Stimulated activated CD4-positive, alpha-beta T cell treated with anti-CD3 and anti-CD28 coated beads, Interleukin-2, amount 100 ng/mL, for 24 hours (primary cell): ENCODE measurements at regions not wholly inside any gene's neighbourhood (a gene's known extent, or its start where the extent isn't known, plus 50 kb on each side); places are given as distances from the start of the nearest gene placed in this dataset.
"Not testable (repeated sequence)": the region's sequence is repeated elsewhere in the genome, so short reads cannot be mapped to it uniquely, and the experiment has no call there.

Source experiments
- DNase-seq, 2 donors: peaks; one replicate each; pipeline ENCODE4 v3.0.0-alpha.2; 2020

GRCh38 chr1:187641463-187641862, 812.7 kb downstream of the PLA2G4A start:
- DNase-seq, result no peak

- no peak for DNase-seq
These were observed 813.2 kb downstream of the PLA2G4A start for GRCh38 chr1:187641907-187642306.

DNA sequence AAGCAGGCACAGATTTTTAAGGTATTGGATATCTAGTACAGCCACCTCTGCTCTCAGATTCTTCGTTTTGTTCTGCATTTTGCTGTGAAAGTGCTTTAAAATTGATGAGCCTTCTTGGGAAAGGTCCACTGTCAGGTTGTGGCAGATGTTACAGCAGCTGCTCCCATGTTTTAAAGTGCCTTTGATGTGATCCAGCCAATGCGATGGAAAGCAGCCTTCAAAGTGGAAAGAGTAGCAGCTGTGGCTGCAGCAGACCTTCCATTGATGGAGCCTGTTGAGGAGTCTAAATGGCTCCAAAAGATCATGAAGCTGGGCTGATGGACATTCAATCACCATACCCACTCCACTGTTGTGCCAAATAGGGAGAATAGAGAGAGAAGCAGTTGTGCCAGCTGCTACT, 816.9 kb downstream of the PLA2G4A start:
- DNase-seq, result no peak

DNA sequence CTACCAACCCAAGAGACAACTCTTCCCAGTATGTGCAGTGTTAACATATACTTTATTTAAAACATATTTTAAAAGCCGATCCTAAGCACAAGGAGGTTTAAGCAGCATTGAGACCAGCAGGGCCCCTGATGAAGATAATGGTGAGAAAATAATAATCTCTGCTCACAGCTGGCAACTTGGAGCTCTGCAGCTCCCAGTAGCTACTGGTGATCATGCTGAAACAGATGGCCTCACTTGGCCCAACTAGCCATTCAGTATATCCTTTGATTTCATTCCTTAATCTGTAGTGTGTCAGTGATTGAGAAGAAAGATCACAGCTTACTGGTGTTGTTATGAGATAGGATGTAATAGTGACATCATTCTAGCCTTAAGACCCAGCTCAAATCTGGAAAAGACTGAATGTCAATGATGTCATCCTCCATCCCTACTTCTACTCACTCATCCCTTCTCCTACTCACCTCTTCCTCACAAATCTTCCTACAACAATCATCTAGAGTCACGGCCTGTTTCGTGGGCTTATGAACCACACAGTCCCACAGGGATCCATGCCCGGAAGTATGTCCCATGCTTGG, 817.9 kb downstream of the PLA2G4A start:
- no peak for DNase-seq

DNA sequence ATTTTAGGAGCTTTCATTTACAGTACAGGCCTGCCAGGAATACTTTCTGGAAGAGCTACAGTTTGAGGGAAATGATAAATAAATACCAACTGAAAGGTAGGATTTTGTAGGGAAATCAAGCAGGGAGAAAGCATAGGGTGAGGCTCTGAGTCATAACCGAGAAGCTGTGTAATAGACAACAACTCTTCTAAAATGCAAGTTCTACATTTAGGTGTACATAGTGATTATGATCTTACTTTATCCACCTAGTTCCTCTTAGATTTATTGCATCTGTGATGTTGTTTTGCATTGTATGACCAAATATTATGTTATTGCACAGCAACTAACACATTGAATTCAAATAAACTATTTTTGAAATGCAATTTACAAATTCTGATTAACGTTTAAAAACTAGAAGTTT, 819.3 kb downstream of the PLA2G4A start:
- DNase-seq, result no peak

- DNase-seq, result no peak
These were observed 825.9 kb downstream of the PLA2G4A start for GRCh38 chr1:187654635-187655034.

DNA sequence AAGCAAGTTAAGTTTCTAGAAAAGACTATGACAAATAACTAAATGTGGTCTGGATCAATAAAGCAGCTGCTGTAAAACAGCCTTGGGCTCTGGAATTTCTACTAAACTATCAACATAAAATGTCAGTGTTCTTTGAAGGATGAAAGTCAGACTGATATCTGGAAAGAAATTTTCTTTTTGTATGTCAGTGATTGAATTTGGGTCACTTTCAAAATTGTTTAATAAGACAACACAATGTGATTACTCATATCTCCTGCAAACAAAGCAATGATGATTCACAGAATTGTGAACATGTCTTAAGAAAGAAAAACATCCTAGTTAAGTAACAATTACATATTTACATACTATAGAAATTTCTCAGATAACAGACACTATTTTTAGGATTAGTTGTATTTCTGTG, 826.4 kb downstream of the PLA2G4A start:
- DNase-seq, result no peak

DNA sequence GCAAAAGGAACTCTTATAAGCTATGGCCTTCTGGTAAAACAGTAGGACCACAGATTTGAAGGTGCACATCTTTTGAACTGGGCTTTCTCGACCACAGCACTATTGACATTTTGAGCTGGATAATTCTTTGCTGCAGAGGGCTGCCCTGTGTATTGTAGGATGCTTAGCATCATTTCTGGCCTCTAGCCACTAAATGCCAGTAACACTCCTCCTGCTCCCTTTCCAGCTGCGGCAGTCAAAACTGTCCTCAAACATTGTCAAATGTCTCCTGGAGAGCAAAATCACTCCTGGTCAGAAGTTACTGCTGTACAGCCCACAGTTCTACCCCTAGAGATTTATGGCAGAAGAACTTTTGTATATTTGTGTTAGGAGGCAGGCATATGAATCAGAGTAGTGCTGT, 836.7 kb downstream of the PLA2G4A start:
- no peak for DNase-seq

DNA sequence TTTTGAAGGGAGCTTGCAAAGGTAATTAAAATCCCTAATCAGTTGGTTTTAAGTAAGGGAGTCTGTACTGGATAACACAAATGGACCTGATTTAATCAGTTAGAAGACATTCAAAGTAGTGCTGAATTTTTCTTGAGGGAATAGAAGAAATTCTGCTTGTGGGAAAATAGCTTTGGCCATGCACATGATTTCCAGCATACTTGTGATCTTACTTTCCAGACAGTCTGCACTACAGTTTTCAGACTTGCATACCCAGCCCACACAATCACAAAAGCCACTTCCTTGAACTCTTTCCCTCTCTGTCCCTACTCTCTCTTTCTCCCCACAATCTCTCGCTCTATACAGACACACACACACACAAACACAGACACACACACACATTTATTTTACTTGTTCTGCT, 852.1 kb downstream of the PLA2G4A start:
- DNase-seq, result no peak

DNA sequence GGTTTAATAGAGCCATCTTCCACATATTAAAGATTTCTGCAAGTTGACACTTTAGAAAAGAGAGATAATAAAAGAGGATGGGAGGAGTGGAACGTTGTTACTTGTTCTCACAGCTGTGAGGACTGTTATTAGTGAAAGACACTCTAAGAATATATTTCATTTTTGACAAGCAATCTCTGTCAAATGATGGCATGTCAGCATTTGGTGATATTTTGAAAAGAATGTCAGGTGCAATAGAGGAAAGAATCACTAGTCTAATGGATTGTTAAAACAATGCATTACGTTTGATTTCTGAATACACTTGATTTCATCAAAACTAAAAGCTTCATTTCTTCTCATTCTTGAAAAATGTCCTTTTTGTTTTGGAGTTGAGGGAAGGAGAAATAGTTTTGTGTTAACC, 853.4 kb downstream of the PLA2G4A start:
- no peak for DNase-seq

DNA sequence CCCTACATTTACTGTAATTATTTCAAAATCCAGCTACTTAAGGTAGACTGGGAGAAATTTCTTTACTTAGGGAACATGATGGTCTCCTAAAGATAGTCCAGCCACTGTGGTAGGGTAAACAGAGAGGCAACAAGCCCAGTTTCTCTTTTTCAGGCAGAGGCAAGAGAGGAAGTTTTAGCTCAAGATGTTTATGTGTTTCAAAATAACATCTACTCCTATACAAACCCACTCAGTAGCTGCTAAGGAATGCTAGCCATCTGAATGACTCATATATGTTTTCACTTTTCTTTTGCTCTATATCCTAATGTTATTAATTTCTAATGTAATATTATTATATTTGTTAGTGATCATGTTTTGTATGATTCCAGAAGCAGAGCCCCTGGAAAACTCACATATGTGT, 856.6 kb downstream of the PLA2G4A start:
- DNase-seq, result no peak

DNA sequence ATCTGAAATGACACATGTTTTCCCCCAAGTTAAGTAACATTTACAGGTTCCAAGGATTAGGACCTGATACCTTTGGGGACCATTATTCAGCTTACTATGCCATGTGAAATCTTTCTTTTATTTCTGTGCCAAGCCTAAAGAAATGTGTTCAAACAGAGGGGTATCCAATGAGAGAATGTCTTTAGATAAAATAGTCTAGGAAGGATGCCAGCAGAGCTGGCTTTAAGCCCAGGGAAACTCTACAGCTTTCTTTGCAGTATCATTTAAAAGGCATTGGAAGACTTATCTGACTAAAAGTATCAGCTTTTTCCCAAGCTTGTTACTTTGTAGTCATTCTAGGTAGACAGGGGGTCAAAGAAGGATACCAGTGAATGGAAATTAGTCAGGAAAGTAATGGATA, 860.4 kb downstream of the PLA2G4A start:
- DNase-seq, result no peak

DNA sequence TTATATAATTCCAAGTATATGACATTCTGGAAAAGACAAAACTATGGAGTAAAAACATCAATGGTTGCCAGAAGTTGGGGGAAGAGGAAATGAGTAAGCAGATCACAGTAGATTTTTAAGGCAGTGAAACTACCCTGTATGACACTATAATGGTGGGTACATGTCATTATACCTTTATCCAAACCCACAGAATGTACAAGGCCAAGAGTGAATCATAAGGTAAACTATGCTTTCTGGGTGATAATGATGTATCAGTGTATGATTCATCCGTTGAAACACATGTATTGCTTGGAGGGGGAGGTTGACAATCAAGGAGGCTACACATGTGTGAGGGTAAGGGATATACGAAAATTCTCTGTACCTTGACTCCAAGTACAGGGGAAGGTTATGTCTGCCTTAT, 862.7 kb downstream of the PLA2G4A start:
- DNase-seq, result no peak

- DNase-seq, result no peak
These were observed 864.0 kb downstream of the PLA2G4A start for GRCh38 chr1:187692799-187693198.

- no peak for DNase-seq
These were observed 867.3 kb downstream of the PLA2G4A start for GRCh38 chr1:187696073-187696472.

DNA sequence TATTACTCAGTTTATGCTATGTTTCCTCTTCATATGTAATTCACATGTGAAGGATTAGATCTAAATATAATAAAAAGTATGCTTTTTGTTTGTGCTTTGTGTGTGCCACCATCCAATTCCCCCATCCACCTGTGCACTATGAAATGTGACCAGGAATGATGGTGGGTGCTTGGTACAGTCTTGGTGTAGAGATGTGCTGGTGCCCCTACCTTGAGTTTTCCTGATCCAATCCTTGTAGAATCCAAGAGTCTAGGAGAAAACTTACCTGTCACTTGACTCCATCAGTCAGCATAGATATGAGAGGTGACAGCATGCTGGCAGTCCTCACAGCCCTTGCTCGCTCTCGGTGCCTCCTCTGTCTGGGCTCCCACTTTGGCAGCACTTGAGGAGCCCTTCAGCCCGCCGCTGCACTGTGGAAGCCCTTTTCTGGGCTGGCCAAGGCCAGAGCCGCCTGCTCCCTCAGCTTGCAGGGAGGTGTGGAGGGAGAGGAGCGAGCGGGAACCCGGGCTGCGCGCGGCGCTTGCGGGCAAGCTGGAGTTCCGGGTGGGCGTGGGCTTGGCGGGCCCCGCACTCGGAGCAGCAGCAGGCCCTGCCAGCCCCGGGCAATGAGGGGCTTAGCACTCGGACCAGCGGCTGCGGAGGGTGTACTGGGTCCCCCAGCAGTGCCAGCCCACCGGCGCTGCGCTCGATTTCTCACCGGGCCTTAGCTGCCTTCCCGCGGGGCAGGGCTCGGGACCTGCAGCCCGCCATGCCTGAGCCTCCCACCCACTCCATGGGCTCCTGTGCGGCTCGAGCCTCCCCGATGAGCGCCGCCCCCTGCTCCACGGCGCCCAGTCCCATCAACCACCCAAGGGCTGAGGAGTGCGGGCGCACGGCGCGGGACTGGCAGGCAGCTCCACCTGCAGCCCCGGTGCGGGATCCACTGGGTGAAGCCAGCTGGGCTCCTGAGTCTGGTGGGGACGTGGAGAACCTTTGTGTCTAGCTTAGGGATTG, 874.7 kb downstream of the PLA2G4A start:
- DNase-seq, result not testable (repeated sequence)

GRCh38 chr1:187714470-187714869, 885.7 kb downstream of the PLA2G4A start:
- no peak for DNase-seq

GRCh38 chr1:187715483-187715882, 886.7 kb downstream of the PLA2G4A start:
- DNase-seq, result no peak

- DNase-seq, result no peak
These were observed 887.4 kb downstream of the PLA2G4A start for GRCh38 chr1:187716160-187716559.

GRCh38 chr1:187718527-187718926, 889.8 kb downstream of the PLA2G4A start:
- no peak for DNase-seq

DNA sequence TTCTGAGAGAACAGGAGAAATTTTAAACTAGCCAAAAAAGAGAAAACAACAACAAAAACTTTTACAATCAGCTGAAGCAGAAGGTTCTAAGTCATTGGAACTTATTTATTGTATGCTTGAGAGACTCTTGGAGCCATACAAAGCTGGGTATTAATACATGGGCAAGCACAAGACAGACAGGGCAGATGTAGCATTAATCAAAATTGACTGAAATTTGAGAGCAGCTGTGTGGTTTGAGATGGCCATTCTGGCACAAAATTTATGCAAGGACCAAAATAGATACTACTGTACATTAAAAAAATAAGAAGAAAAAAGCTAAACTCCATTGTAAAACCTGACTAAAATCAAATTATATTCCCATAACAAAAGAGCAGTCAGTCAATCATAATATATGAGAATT, 892.5 kb downstream of the PLA2G4A start:
- no peak for DNase-seq

DNA sequence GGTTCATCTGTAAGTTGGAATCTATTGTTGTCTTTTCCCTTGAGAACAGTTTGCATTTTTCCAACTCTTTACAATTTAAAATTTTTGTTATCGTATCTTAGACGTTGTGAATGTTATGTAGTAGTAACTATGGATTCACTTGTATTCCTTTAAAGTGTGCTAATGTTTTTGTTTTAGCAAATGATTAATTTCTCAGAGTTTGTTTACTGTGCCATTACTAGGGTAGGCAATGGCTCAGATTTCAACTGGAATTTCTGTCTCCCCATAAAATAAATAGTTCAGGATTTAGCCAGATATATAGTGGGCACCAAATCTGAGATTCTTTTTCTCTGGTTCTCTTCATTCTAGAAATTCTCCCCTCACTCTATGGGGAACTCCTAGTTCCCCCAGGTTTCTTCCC, 896.5 kb downstream of the PLA2G4A start:
- DNase-seq, result no peak

GRCh38 chr1:187733232-187733631, 904.5 kb downstream of the PLA2G4A start:
- DNase-seq, result no peak

DNA sequence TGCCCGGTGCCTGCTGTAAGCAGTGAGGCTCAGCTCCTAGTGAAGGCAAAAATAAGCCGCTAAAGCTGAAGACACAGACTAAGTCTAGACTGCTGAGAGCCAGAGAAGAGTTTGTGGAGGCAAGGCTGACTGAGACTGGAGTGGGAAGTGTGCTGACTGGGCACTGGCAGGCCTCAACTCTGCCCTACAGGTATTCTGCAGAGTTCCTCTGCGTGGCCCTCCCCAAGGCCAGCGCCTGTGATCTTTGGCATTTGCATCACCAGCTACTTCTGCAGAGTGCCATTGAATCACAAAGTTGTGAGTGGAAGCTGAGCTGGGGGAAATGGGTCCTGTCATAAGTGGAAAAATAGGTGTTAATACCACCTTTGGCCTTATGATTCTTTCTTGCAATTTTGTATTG, 905.7 kb downstream of the PLA2G4A start:
- no peak for DNase-seq

DNA sequence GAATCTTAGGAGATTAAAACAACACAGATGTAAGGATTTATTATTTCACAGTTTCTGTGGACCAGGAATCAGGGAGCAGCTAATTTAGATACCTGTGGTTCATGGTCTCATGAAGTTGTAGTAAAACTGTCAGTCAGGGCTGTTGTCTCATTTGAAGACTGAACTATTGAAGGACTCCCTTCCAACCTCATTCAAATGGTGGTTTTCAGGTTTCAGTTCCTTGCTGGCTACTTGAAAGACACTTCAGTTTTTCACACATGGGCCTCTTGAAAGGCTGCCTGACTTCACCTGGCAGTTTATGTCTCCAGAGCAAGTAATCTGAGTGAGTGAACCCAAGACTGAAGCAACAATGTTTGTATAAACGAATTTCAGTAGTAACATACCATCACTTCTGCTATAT, 915.9 kb downstream of the PLA2G4A start:
- no peak for DNase-seq
